GM12878 (cell line): ENCODE measurements at regions not wholly inside any gene's neighbourhood (a gene's known extent, or its start where the extent isn't known, plus 50 kb on each side); places are given as distances from the start of the nearest gene placed in this dataset.

ENCODE experiments used
- ATAC-seq: fragments of 200-7000 bp; cut with Tn5 transposase; 3 replicates; pipeline ENCODE4 v1.9.1; 2020; ENCODE audit warnings: mild to moderate bottlenecking, moderate library complexity
- BruUV-seq: library from RNA; stranded (reverse); fragments of 400-500 nt; replicated peaks from 2 replicates; lab custom pipeline; 2021; lab: Mats Ljungman, UMichigan
- CTCF ChIA-PET: fragments of 300-600 bp; sonication (Branson Sonifier 250); formaldehyde crosslinking; extraction: SDS; loops from one replicate; lab custom pipeline; 2021; ENCODE audit warnings: inconsistent platforms; lab: Yijun Ruan, JAX
- POLR2A ChIA-PET: fragments of 350-600 bp; formaldehyde crosslinking; extraction: SDS; loops from one replicate; lab custom pipeline; 2021; ENCODE audit warnings: inconsistent platforms; lab: Charles Lee
- RAD21 ChIA-PET: fragments of 300-600 bp; sonication (Branson Sonifier 250); formaldehyde crosslinking; loops from one replicate; lab custom pipeline; 2023; ENCODE audit warnings: antibody characterized with exemption; ENCODE audit not compliant: unreplicated experiment; lab: Charles Lee
- SMC1A ChIA-PET: fragments of 300-600 bp; sonication (Branson Sonifier 250); formaldehyde crosslinking; loops from one replicate; lab custom pipeline; 2023; ENCODE audit not compliant: unreplicated experiment, uncharacterized antibody; lab: Charles Lee
- DNase-seq: peaks from one replicate; pipeline ENCODE4 v3.0.0-alpha.2; 2011; ENCODE audit warnings: low read depth, low spot score
- FAIRE-seq: peaks from 3 replicates; lab custom pipeline; 2011; peaks lifted over from hg19 to GRCh38; lab: Jason Lieb, UNC
- H2AFZ ChIP-seq: 2 replicates; pipeline ENCODE4 v1.6.0; 2011; ENCODE audit warnings: low read depth, low read length, control low read depth; ENCODE audit not compliant: control insufficient read depth
- H3K27ac ChIP-seq: 2 replicates; pipeline ENCODE4 v1.5.1; 2011; ENCODE audit warnings: control low read depth; ENCODE audit not compliant: control insufficient read depth, insufficient read depth
- H3K27me3 ChIP-seq, 2 experiments: replicated peaks in 1 of 2; 2 replicates each; pipeline versions ENCODE4 v1.6.0 to v1.6.1; 2011; ENCODE audit warnings: low read length in 1 of 2; ENCODE audit not compliant: control insufficient read depth in 2 of 2, insufficient read depth in 2 of 2
- H3K36me3 ChIP-seq, 2 experiments: 2 replicates each; pipeline ENCODE4 v1.5.1; 2011; ENCODE audit warnings: low read length in 1 of 2; ENCODE audit not compliant: control insufficient read depth in 2 of 2, insufficient read depth in 2 of 2
- H3K4me1 ChIP-seq: 2 replicates; pipeline ENCODE4 v1.6.1; 2011; ENCODE audit warnings: mild to moderate bottlenecking, low read length, moderate library complexity, mixed read lengths; ENCODE audit not compliant: control insufficient read depth, insufficient read depth
- H3K4me2 ChIP-seq: 2 replicates; pipeline ENCODE4 v1.6.0; 2011; ENCODE audit warnings: control low read depth; ENCODE audit not compliant: control insufficient read depth, insufficient read depth
- H3K4me3 ChIP-seq: fragments of 200-600 bp; sonication (generic); 2 replicates; pipeline ENCODE4 v1.5.1; 2016
- H3K79me2 ChIP-seq: 2 replicates; pipeline ENCODE4 v1.6.0; 2011; ENCODE audit warnings: low read length; ENCODE audit not compliant: control insufficient read depth, insufficient read depth
- H3K9ac ChIP-seq: 2 replicates; pipeline ENCODE4 v1.8.0; 2011; ENCODE audit warnings: low read length, control low read depth, mixed read lengths; ENCODE audit not compliant: control insufficient read depth, insufficient read depth
- H3K9me3 ChIP-seq: replicated peaks from 3 replicates; pipeline ENCODE4 v1.5.1; 2011; ENCODE audit warnings: mild to moderate bottlenecking, low read length; ENCODE audit not compliant: control insufficient read depth, insufficient read depth
- H4K20me1 ChIP-seq: 2 replicates; pipeline ENCODE4 v1.6.0; 2011; ENCODE audit not compliant: control insufficient read depth, insufficient read depth
- HCFC1 ChIP-seq: fragments of 150-350 bp; IDR thresholded peaks from 2 replicates; pipeline ENCODE4 v1.6.1; 2014; ENCODE audit warnings: low read length
- KAT2A ChIP-seq: conservative IDR thresholded peaks from 2 replicates; pipeline ENCODE4 v1.6.1; 2011; ENCODE audit warnings: low read depth, low read length; ENCODE audit not compliant: control insufficient read depth
- NBN ChIP-seq: fragments of 450-650 bp; IDR thresholded peaks from 2 replicates; pipeline ENCODE4 v1.6.1; 2016
- SIX5 ChIP-seq: IDR thresholded peaks from 2 replicates; pipeline ENCODE4 v1.6.1; 2011; ENCODE audit warnings: mild to moderate bottlenecking, low read depth, low read length, moderate library complexity; ENCODE audit not compliant: severe bottlenecking
- TCF3 ChIP-seq: IDR thresholded peaks from 2 replicates; pipeline ENCODE4 v1.6.1; 2012; ENCODE audit warnings: low read depth, mild to moderate bottlenecking, low read length, borderline replicate concordance; ENCODE audit not compliant: insufficient read depth
- WRNIP1 ChIP-seq: IDR thresholded peaks from 2 replicates; pipeline ENCODE4 v1.6.1; 2011; ENCODE audit warnings: low read depth, low read length, improper control_type of control experiment, borderline replicate concordance
- YY1 ChIP-seq: IDR thresholded peaks from 2 replicates; pipeline ENCODE4 v1.6.1; 2011; ENCODE audit warnings: low read depth, mild to moderate bottlenecking, low read length
- ZBED1 ChIP-seq: IDR thresholded peaks from 2 replicates; pipeline ENCODE4 v1.6.1; 2016; ENCODE audit warnings: borderline replicate concordance
- WGBS: methylation state at CpG from one replicate; pipeline ENCODE4 v1.1.6; 2016; ENCODE audit warnings: low lambda C conversion rate; ENCODE audit not compliant: insufficient replicate concordance, insufficient coverage; ENCODE audit errors: missing lambda C conversion rate; 5-methylcytosine and 5-hydroxymethylcytosine counted together
- in situ Hi-C: fragments of 300-500 bp; cut with MboI; formaldehyde crosslinking; loops from 9 replicates; pipeline ENCODE4 v1.14.3; 2018; ENCODE audit warnings: mixed read lengths
- intact Hi-C: fragments of 100-400 bp; cut with micrococcal nuclease; formaldehyde crosslinking; loops from one replicate; pipeline ENCODE4 v1.14.2; 2022; ENCODE audit not compliant: unreplicated experiment
- TF ChIP-seq, protein P1 (sequence below): fragments of 450-650 bp; IDR thresholded peaks from 2 replicates; pipeline ENCODE4 v1.6.1; 2016; ENCODE audit warnings: mild to moderate bottlenecking
- TF ChIP-seq, protein P2 (sequence below): fragments of 450-650 bp; IDR thresholded peaks from 2 replicates; pipeline ENCODE4 v1.6.1; 2018; ENCODE audit warnings: borderline replicate concordance, mild to moderate bottlenecking; ENCODE audit not compliant: partially characterized antibody

- TF ChIP-seq KAT2A: no peak
- TF ChIP-seq HCFC1: no peak
- no peak for TF ChIP-seq WRNIP1
- no peak for TF ChIP-seq SIX5
- no peak for TF ChIP-seq TCF3
- TF ChIP-seq YY1: no peak
- TF ChIP-seq, protein P1, sequence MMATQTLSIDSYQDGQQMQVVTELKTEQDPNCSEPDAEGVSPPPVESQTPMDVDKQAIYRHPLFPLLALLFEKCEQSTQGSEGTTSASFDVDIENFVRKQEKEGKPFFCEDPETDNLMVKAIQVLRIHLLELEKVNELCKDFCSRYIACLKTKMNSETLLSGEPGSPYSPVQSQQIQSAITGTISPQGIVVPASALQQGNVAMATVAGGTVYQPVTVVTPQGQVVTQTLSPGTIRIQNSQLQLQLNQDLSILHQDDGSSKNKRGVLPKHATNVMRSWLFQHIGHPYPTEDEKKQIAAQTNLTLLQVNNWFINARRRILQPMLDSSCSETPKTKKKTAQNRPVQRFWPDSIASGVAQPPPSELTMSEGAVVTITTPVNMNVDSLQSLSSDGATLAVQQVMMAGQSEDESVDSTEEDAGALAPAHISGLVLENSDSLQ: no peak
- TF ChIP-seq, protein P2, sequence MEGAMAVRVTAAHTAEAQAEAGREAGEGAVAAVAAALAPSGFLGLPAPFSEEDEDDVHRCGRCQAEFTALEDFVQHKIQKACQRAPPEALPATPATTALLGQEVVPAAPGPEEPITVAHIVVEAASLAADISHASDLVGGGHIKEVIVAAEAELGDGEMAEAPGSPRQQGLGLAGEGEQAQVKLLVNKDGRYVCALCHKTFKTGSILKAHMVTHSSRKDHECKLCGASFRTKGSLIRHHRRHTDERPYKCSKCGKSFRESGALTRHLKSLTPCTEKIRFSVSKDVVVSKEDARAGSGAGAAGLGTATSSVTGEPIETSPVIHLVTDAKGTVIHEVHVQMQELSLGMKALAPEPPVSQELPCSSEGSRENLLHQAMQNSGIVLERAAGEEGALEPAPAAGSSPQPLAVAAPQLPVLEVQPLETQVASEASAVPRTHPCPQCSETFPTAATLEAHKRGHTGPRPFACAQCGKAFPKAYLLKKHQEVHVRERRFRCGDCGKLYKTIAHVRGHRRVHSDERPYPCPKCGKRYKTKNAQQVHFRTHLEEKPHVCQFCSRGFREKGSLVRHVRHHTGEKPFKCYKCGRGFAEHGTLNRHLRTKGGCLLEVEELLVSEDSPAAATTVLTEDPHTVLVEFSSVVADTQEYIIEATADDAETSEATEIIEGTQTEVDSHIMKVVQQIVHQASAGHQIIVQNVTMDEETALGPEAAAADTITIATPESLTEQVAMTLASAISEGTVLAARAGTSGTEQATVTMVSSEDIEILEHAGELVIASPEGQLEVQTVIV: no peak
Observed at GRCh38 chr10:52583336-52583735, 189.2 kb downstream of the MBL2 start (continued).

DNA sequence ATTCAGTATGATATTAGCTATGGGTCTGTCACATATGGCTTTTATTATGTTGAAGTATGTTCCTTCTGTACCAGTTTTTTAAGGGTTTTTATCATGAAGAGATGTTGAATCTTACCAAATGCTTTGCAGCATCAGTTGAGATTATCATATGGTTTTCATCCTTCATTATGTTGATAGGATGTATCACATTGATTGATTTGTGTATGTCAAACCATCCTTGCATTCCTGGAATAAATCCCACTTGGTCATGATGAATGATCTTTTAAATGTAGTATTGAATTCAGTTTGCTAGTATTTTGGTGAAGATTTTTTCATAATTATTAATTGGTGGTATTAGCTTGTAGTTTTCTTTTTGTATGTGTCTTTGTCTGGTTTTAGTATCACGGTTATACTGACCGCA, 185.9 kb downstream of the MBL2 start:
- POLR2A ChIA-PET: no interaction called here
- no peak for FAIRE-seq
- TF ChIP-seq ZBED1 (no peak), NBN (no peak)

More for the DNA sequence above, 185.9 kb downstream of the MBL2 start:
- ATAC-seq: no peak
- H3K9ac ChIP-seq: no peak overlapping the region
- RAD21 ChIA-PET: no interaction called here
- CTCF ChIA-PET: interaction anchor here (1.2 kb wide), 1 partner anchor 20 kb away, joined by 3 read pairs; no protein-coding TSS in a partner anchor
- SMC1A ChIA-PET: no interaction called here
- in situ Hi-C loops: no loop called here
- no peaks in the 10 kb centered on the region for H3K36me3 ChIP-seq
- 62% methylated on average over 2 of the region's 2 CpGs for WGBS
- H3K79me2 ChIP-seq: no peaks in the 10 kb centered on the region
- H3K4me1 ChIP-seq: no peaks in the 10 kb centered on the region
- H4K20me1 ChIP-seq: no peaks in the 10 kb centered on the region
- no TSS peak for BruUV-seq
- no peak for DNase-seq
- H3K4me3 ChIP-seq: no peak overlapping the region
- intact Hi-C loops: no loop called here
- H2AFZ ChIP-seq: no peak overlapping the region
- H3K27ac ChIP-seq: no peak overlapping the region
- H3K4me2 ChIP-seq: no peak overlapping the region
- H3K27me3 ChIP-seq: no peaks in the 10 kb centered on the region
- H3K9me3 ChIP-seq: no peaks in the 10 kb centered on the region
